Stomach (tissue), 4 donors: ENCODE measurements at regions not wholly inside any gene's neighbourhood (a gene's known extent, or its start where the extent isn't known, plus 50 kb on each side); places are given as distances from the start of the nearest gene placed in this dataset.

ENCODE experiments used
- CTCF ChIP-seq, 7 experiments: fragments of 450-650 bp in 4 of 7; fragments of 200-600 bp in 3 of 7; sonication (generic) in 3 of 7; IDR thresholded peaks; one replicate each; pipeline ENCODE4 v1.5.1; 2016 to 2019; ENCODE audit warnings: antibody characterized with exemption in 7 of 7, control low read depth in 2 of 7, mild to moderate bottlenecking in 1 of 7
- EP300 ChIP-seq: sonication (generic); formaldehyde crosslinking; IDR thresholded peaks from one replicate; pipeline ENCODE4 v1.6.1; 2017; ENCODE audit warnings: antibody characterized with exemption
- POLR2A ChIP-seq, 4 donors: fragments of 450-650 bp; IDR thresholded peaks; one replicate each; pipeline ENCODE4 v1.6.1; 2016; ENCODE audit warnings: antibody characterized with exemption in 4 of 4, control low read depth in 2 of 4, mild to moderate bottlenecking in 1 of 4, moderate library complexity in 1 of 4

- TF ChIP-seq CTCF (IDR thresholded peaks at IDR 0.05) (no peak), POLR2A (IDR thresholded peaks at IDR 0.05) (no peak), EP300 (no peak)
Measured at GRCh38 chr4:54427826-54428225, 198.7 kb downstream of the PDGFRA start.
